ENCODE measurements at regions not wholly inside any gene's neighbourhood (a gene's known extent, or its start where the extent isn't known, plus 50 kb on each side); places are given as distances from the start of the nearest gene placed in this dataset.
A peak's percentile ranks its signal among the peaks of the same experiment; 100 is the strongest.

DNA sequence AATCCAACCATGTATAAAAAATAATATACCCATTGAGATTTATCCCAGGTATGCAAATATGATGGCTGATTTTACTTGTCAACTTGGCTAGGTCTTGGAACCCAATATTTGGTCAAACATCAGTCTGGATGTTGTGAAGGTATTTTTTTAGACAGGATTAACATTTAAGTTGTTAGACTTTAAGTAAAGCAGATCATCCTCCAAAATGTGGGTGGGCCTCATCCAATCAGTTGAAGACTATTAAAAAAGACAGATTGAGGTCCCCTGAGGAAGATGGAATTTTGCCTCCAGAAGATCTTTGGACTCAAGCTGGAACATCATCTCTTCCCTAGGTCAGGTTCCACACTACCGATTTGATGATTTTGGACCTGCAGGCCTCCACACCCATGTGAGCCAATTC lies 271.2 kb downstream of the TMEM121 start:
- no peaks in the 10 kb centered on the region for H4K20me1 ChIP-seq
- H3K27ac ChIP-seq, result no peak overlapping the region
- H3K4me3 ChIP-seq, result no peak overlapping the region
- H3K36me3 ChIP-seq, result no peaks in the 10 kb centered on the region
- H3K9me3 ChIP-seq (replicated peaks in 1 of 11), result peaks cover 0 to 10% (median 0%) of the 10 kb centered on the region in 11 experiments; a peak in 5 of 22 replicates
- no peak overlapping the region for H3K9ac ChIP-seq
- no peaks in the 10 kb centered on the region for H3K27me3 ChIP-seq
- TF ChIP-seq Cebpa-rat (IDR thresholded peaks at IDR 0.05), result no peak
- H3K4me2 ChIP-seq, result no peak overlapping the region
- H3K4me1 ChIP-seq, result peaks cover 0 to 8% (median 7%) of the 10 kb centered on the region in 10 experiments; a peak in 14 of 20 replicates

DNA sequence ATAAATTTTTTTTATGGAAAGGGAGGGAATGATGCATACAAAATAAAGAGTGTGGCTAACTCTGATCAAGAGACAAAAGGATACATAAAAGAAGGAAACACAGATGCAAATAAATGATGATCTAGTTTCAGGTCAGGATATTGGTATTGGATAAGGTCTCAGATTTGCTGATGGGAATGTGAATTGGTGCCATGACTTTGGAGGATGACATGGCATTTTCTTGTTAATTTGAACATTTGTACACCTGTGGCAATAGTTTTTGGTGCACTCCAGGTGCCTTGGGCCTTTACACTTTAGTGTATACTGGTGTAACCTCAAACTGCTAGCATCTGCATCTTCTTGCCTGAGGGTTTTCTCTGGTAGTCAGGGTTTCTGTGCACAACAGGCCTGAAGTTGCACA lies 279.3 kb downstream of the TMEM121 start:
- H3K27ac ChIP-seq, result no peak overlapping the region
- TF ChIP-seq Cebpa-rat (IDR thresholded peaks at IDR 0.05), result no peak
- H3K27me3 ChIP-seq, result no peaks in the 10 kb centered on the region
- no peaks in the 10 kb centered on the region for H3K36me3 ChIP-seq
- no peak overlapping the region for H3K4me3 ChIP-seq
- H3K4me2 ChIP-seq, result peak overlapping the region in 3 of 11 experiments; percentile 11 to 44 (median 16); a peak in 4 of 22 replicates
- H3K9ac ChIP-seq, result no peak overlapping the region
- H4K20me1 ChIP-seq, result no peaks in the 10 kb centered on the region
- H3K9me3 ChIP-seq (replicated peaks in 1 of 11), result peaks cover 27 to 51% (median 47%) of the 10 kb centered on the region in 11 experiments
- peaks cover 0 to 19% (median 0%) of the 10 kb centered on the region in 10 experiments; a peak in 7 of 20 replicates for H3K4me1 ChIP-seq

DNA sequence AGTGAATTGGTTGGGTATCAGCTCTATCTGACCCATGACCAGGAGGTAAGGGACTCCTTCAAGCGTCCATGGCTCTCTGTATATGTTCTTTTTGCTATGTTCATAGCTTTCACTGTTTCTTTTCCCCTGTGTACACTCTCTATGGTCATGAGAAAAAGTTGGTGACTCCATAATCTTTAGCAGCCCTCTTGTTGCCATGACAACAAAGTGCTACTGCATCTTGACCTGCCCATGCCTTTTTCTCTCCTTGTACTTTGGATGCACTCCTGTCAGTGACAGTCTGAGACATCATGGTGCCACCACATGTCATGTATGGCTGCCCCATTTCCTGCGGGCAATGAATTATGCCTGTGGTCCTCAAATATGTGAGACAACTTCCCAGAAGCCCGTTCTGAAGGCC lies 280.2 kb downstream of the TMEM121 start:
- H3K36me3 ChIP-seq, result no peaks in the 10 kb centered on the region; a peak in 1 of 22 replicates
- no peak overlapping the region for H3K27ac ChIP-seq
- peaks cover 0 to 19% (median 0%) of the 10 kb centered on the region in 10 experiments; a peak in 7 of 20 replicates for H3K4me1 ChIP-seq
- H3K27me3 ChIP-seq, result no peaks in the 10 kb centered on the region
- H3K4me3 ChIP-seq, result no peak overlapping the region
- peaks cover 36 to 60% (median 56%) of the 10 kb centered on the region in 11 experiments for H3K9me3 ChIP-seq (replicated peaks in 1 of 11)
- H3K4me2 ChIP-seq, result peak overlapping the region in 3 of 11 experiments; percentile 11 to 44 (median 12); a peak in 4 of 22 replicates
- no peak overlapping the region for H3K9ac ChIP-seq
- H4K20me1 ChIP-seq, result no peaks in the 10 kb centered on the region
- TF ChIP-seq Cebpa-rat (IDR thresholded peaks at IDR 0.05), result no peak

DNA sequence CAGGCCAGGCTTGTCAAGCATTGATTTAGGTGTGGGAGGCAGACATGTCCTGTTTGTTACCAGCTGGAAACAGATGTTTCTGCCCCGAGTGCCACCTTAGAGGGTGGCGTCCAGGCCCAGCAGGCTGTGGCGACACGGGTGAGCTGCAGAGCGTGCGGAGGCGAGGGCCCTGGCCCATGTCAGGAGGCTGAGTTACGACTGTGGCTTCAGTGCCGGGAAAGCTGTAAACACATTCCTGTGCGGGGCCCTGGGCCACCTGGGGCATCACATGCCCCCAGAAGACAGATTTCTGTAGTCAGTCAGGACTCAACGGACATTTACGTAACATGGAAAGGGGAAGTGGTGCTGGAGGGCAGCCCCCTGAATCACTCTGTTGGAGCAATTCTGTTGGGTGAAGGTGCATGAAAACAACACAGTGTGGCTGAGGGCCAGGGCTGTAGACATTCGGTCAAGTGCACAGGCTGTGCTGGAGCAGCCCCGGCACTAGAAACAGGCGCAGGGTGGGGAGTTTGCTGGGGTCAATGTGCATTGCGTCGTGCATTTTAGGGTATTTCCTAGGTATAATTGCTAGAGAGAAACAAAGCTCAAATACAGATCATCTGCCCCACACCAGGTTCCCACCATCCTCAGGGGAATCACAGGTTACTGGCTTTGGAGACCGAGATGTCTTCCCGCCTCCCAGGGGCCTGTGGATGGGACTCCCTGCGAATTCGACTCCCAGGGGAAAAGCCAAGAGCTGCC lies 291.8 kb downstream of the TMEM121 start:
- peak overlapping the region; percentile 57 to 97 (median 95) for H3K4me2 ChIP-seq
- no peaks in the 10 kb centered on the region for H3K36me3 ChIP-seq
- peak overlapping the region in 10 of 11 experiments; percentile 39 to 91 (median 80); a peak in 19 of 22 replicates for H3K27ac ChIP-seq
- peaks cover 0 to 15% (median 0%) of the 10 kb centered on the region in 11 experiments; a peak in 2 of 22 replicates for H3K27me3 ChIP-seq
- peak overlapping the region in 7 of 10 experiments; percentile 27 to 54 (median 44); a peak in 10 of 20 replicates for H3K4me3 ChIP-seq
- no peaks in the 10 kb centered on the region for H4K20me1 ChIP-seq
- H3K4me1 ChIP-seq, result peaks cover 22 to 80% (median 71%) of the 10 kb centered on the region in 10 experiments
- peak overlapping the region; percentile 7 to 82 (median 70); a peak in 19 of 22 replicates for H3K9ac ChIP-seq
- TF ChIP-seq Cebpa-rat (IDR thresholded peaks at IDR 0.05), result peak in 5 of 11 experiments; percentile 24 to 61 (median 48); a peak in 3 of 22 replicates
- peaks cover 11 to 22% (median 19%) of the 10 kb centered on the region in 11 experiments; a peak in 21 of 22 replicates for H3K9me3 ChIP-seq (replicated peaks in 1 of 11)

DNA sequence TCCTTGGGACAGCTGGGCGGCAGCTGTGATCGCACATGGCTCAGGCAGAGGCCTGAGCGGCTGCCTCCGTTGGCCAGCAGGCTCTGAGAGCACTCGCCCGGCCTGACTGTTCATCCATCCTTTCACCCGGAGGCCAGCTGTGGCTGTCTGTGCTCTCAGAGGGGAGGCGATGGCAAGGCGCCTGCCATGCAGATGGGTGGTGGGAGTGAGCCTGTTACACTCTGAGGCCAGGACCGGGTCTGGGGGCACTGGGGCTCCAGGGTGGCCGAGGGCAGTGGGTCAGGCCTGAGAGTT lies 292.3 kb downstream of the TMEM121 start:
- no peaks in the 10 kb centered on the region for H3K36me3 ChIP-seq
- peak overlapping the region; percentile 57 to 97 (median 95) for H3K4me2 ChIP-seq
- H3K4me1 ChIP-seq, result peaks cover 22 to 85% (median 75%) of the 10 kb centered on the region in 10 experiments
- peaks cover 0 to 15% (median 0%) of the 10 kb centered on the region in 11 experiments; a peak in 2 of 22 replicates for H3K27me3 ChIP-seq
- peaks cover 11 to 18% (median 15%) of the 10 kb centered on the region in 11 experiments; a peak in 21 of 22 replicates for H3K9me3 ChIP-seq (replicated peaks in 1 of 11)
- H3K4me3 ChIP-seq, result peak overlapping the region in 7 of 10 experiments; percentile 27 to 54 (median 44); a peak in 11 of 20 replicates
- no peaks in the 10 kb centered on the region for H4K20me1 ChIP-seq
- no peak for TF ChIP-seq Cebpa-rat (IDR thresholded peaks at IDR 0.05)
- H3K27ac ChIP-seq, result peak overlapping the region in 10 of 11 experiments; percentile 16 to 91 (median 80); a peak in 19 of 22 replicates
- H3K9ac ChIP-seq, result peak overlapping the region; percentile 7 to 82 (median 70); a peak in 19 of 22 replicates

DNA sequence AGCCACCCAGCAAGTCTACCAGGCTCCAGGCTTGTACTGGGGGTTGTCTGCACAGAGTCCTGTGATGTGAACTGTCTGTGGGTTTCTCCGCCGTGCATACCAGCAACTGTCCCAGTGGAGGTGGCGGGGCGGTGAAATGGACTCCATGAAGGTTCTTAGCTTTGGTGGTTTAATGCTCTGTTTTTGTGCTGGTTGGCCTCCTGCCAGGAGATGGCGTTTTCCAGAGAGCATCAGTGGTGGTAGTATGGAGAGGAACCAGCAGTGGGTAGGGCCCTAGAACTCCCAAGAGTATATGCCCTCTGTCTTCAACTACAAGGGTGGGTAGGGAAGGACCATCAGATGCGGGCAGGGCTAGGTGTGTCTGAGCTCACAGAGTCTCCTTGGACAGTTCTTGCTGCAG lies 303.8 kb downstream of the TMEM121 start:
- Histone ChIP-seq H3K4me3 (no peak overlapping the region), H3K9me3 (replicated peaks in 1 of 11) (peaks cover 20 to 36% (median 29%) of the 10 kb centered on the region in 11 experiments; a peak in 21 of 22 replicates), H3K4me2 (peak overlapping the region in 9 of 11 experiments; percentile 25 to 76 (median 65); a peak in 17 of 22 replicates), H4K20me1 (no peaks in the 10 kb centered on the region), H3K4me1 (peaks cover 0 to 21% (median 15%) of the 10 kb centered on the region in 10 experiments; a peak in 15 of 20 replicates), H3K9ac (no peak overlapping the region), H3K27ac (no peak overlapping the region), H3K36me3 (0 out of 22 replicates have a peak, but pooled peaks cover 0 to 3% (median 0%) of the 10 kb centered on the region in 11 experiments), H3K27me3 (no peaks in the 10 kb centered on the region)
- TF ChIP-seq Cebpa-rat (IDR thresholded peaks at IDR 0.05), result no peak

DNA sequence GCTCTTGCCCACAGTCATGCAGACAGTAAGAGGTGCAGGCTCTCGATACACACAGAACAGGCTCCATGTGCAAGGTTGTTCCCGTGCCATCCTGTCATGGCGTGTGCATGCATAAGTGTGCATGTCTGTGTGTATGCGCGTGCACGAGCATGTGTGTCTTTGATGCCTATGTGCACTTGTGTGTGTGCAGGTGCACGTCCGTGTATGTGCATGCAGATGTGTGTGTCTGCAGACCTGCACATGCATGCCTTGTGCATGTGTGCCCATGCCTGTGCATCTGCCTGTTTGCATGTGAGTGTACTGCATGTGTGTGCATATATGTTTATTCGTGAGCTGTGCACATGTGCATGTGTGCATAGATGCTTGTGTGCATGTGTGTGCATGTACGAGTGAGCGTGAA lies 309.8 kb downstream of the TMEM121 start:
- Histone ChIP-seq H3K36me3 (peaks cover 0 to 49% (median 30%) of the 10 kb centered on the region in 11 experiments; a peak in 13 of 22 replicates), H3K27me3 (no peaks in the 10 kb centered on the region), H3K9me3 (replicated peaks in 1 of 11) (peaks cover 0 to 8% (median 0%) of the 10 kb centered on the region in 11 experiments; a peak in 3 of 22 replicates), H3K4me1 (peaks cover 0 to 2% (median 0%) of the 10 kb centered on the region in 10 experiments; a peak in 3 of 20 replicates), H3K4me2 (no peak overlapping the region), H4K20me1 (peaks cover 0 to 58% (median 0%) of the 10 kb centered on the region in 11 experiments; a peak in 6 of 22 replicates), H3K27ac (no peak overlapping the region), H3K9ac (no peak overlapping the region), H3K4me3 (no peak overlapping the region)
- TF ChIP-seq Cebpa-rat (IDR thresholded peaks at IDR 0.05), result no peak

DNA sequence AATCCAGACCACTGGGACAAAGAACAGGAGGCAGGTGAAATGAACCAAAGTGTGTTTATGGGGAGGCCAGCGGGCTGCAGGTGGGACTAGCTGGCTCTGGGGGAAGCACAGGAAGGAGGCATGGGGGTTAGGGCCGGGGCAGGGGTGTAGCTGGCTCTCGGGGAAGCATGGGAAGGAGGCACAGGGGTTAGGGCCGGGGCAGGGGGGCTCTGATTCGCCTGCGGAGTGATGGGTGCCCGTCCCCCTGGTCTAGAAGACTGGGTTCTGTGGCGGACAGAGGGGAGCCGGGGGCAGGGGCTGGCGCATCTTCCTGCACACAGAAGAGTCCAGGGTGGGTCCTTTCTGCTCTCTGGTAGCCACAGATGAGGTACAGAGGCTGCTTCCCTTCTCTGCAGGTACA lies 310.3 kb downstream of the TMEM121 start:
- no peak for TF ChIP-seq Cebpa-rat (IDR thresholded peaks at IDR 0.05)
- H3K4me2 ChIP-seq, result no peak overlapping the region
- H3K36me3 ChIP-seq, result peaks cover 0 to 55% (median 35%) of the 10 kb centered on the region in 11 experiments; a peak in 13 of 22 replicates
- peaks cover 0 to 64% (median 0%) of the 10 kb centered on the region in 11 experiments; a peak in 6 of 22 replicates for H4K20me1 ChIP-seq
- H3K9ac ChIP-seq, result no peak overlapping the region
- H3K4me1 ChIP-seq, result peaks cover 0 to 4% (median 0%) of the 10 kb centered on the region in 10 experiments; a peak in 3 of 20 replicates
- H3K4me3 ChIP-seq, result no peak overlapping the region
- no peaks in the 10 kb centered on the region for H3K27me3 ChIP-seq
- H3K9me3 ChIP-seq (replicated peaks in 1 of 11), result peaks cover 0 to 8% (median 0%) of the 10 kb centered on the region in 11 experiments; a peak in 3 of 22 replicates
- no peak overlapping the region for H3K27ac ChIP-seq

All from BLaER1 treated with 17β-estradiol and CSF1 and Interleukin-3, amounts not matched to agents 10 nM and 100 nM (cell line).